Heart right ventricle (tissue), 16 donors: ENCODE measurements at regions not wholly inside any gene's neighbourhood (a gene's known extent, or its start where the extent isn't known, plus 50 kb on each side); places are given as distances from the start of the nearest gene placed in this dataset.

Source experiments
- ATAC-seq, 8 donors: fragments of 200-7000 bp; cut with Tn5 transposase; one replicate each; pipeline ENCODE4 v1.9.1; 2020; ENCODE audit warnings: mild to moderate bottlenecking in 8 of 8, moderate library complexity in 8 of 8, moderate number of reproducible peaks in 1 of 8
- DNase-seq, 2 donors: peaks; one replicate each; pipeline ENCODE4 v3.0.0-alpha.2; 2020
- H3K27ac ChIP-seq, 10 donors: fragments of 200-600 bp; sonication (generic) in 2 of 10; one replicate each; pipeline versions ENCODE4 v1.5.0 to v1.8.0; 2020 to 2022; ENCODE audit warnings: mild to moderate bottlenecking in 3 of 10
- H3K27me3 ChIP-seq, 7 donors: fragments of 200-600 bp; one replicate each; pipeline ENCODE4 v1.8.0; 2021 to 2022; ENCODE audit warnings: mild to moderate bottlenecking in 2 of 7
- H3K36me3 ChIP-seq, 9 donors: fragments of 200-600 bp; sonication (generic) in 1 of 9; one replicate each; pipeline versions ENCODE4 v1.5.0 to v1.8.0; 2020 to 2022; ENCODE audit warnings: mild to moderate bottlenecking in 2 of 9
- H3K4me1 ChIP-seq, 9 donors: fragments of 200-600 bp; sonication (generic) in 1 of 9; one replicate each; pipeline versions ENCODE4 v1.5.0 to v1.8.0; 2020 to 2022; ENCODE audit warnings: mild to moderate bottlenecking in 4 of 9
- H3K4me3 ChIP-seq, 10 donors: fragments of 200-600 bp; sonication (generic) in 2 of 10; one replicate each; pipeline versions ENCODE4 v1.5.0 to v1.8.0; 2020 to 2022; ENCODE audit warnings: mild to moderate bottlenecking in 7 of 10, moderate library complexity in 2 of 10
- H3K9me3 ChIP-seq, 11 donors: fragments of 200-600 bp in 10 of 11; sonication (generic) in 2 of 11; one replicate each; pipeline versions ENCODE4 v1.5.0 to v1.8.0; 2013 to 2022; ENCODE audit warnings: mild to moderate bottlenecking in 2 of 11, control low read depth in 1 of 11, moderate library complexity in 1 of 11
- CTCF ChIP-seq, 9 donors: fragments of 200-600 bp; sonication (generic) in 2 of 9; IDR thresholded peaks; one replicate each; pipeline versions ENCODE4 v1.5.0 to v1.8.0; 2021 to 2022; ENCODE audit warnings: antibody characterized with exemption in 9 of 9, mild to moderate bottlenecking in 5 of 9, moderate library complexity in 1 of 9
- WGBS, 2 donors: extraction: QIAGEN DNeasy Blood & Tissue Kit; methylation state at CpG; one replicate each; pipeline ENCODE4 v1.1.7; 2013; ENCODE audit warnings: inconsistent platforms in 1 of 2; 5-methylcytosine and 5-hydroxymethylcytosine counted together
- intact Hi-C, 10 donors: fragments of 100-400 bp; cut with DNase I; formaldehyde crosslinking; loops; one replicate each; pipeline versions ENCODE4 v1.11.1 to v1.14.2; 2022
- donor health status: Arrhythmogenic right ventricular cardiomyopathy.
- donor health status: ischemic (EF 13 %, LVEDD 7.1; RV severe dilation, severe dysfunction).
- donor health status: healthy with polysubstance abuse.
- donor health status: DM: no; HTN: yes; CAD: no.
- donor health status: DM: no; HTN: no; CAD: no.
- donor health status: ischemic (EF 25% LVEDD 6.9; RV normal size, moderate dysfunction).
- donor health status: ischemic (EF 25% LVEDD 5.7; RV mildly dilated, moderate dysfunction).
- donor health status: healthy.
- donor health status: DM: yes; HTN: yes; CAD: no.
- donor health status: Ischemic cardiomyopathy.
- donor health status: ischemic (EF 35%, LVEDD 5.7; RV mildly dilated, moderate dysfunction).
- donor health status: nonischemic (EF 11% LVEDD 7.7; RV severe dilation, severe dysfunction).
- donor health status: DM: yes; HTN: yes; CAD: no.
- donor health status: PGD.
- donor health status: ischemic (EF 29% LVEDD 5.4; RV normal size, mild dysfunction).
- donor health status: nonischemic (EF 23%, LVEDD 6.1; RV moderate dilation, normal function).

DNA sequence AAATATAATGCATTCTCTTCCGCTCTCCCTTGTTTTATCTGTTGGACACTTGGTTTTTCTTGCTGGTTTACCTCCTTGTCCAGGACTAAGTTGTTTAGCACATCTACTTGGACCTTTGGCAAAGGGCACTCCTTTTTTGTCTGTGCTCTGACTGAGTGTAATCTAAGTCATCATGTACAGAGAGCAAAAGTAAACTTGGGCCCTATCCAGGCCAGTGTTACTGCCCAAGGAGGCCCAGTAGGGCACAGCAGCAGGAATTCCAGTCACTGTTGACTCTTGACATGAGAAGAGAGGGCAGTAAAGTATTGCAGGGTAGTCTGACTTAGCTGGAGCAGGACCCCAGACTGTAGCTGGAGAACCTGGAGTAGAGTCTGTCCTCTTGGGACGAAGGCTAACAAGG is 445.5 kb downstream of the ZIC3 start:
- no peak for TF ChIP-seq CTCF (IDR thresholded peaks at IDR 0.05)
- no peak overlapping the region for H3K4me3 ChIP-seq
- H3K9me3 ChIP-seq, result no peaks in the 10 kb centered on the region
- DNase-seq, result no peak
- no peaks in the 10 kb centered on the region for H3K4me1 ChIP-seq
- WGBS, 2 donors, result 79 to 88% methylated on average over 2 of the region's 2 CpGs
- H3K27ac ChIP-seq, result no peak overlapping the region
- intact Hi-C loops, result no loop called here
- no peaks in the 10 kb centered on the region for H3K27me3 ChIP-seq
- peak in 1 of 8 donors; percentile 35 for ATAC-seq
- H3K36me3 ChIP-seq, result no peaks in the 10 kb centered on the region

GRCh38 chrX:138014577-138014976 is 448.6 kb downstream of the ZIC3 start:
- Histone ChIP-seq H3K36me3 (no peaks in the 10 kb centered on the region), H3K27me3 (no peaks in the 10 kb centered on the region), H3K4me1 (no peaks in the 10 kb centered on the region), H3K27ac (no peak overlapping the region), H3K4me3 (no peak overlapping the region), H3K9me3 (no peaks in the 10 kb centered on the region)
- no peak for ATAC-seq
- intact Hi-C loops, result no loop called here
- no peak for TF ChIP-seq CTCF (IDR thresholded peaks at IDR 0.05)
- DNase-seq, result no peak
- 63 to 80% methylated on average over 3 of the region's 3 CpGs for WGBS, 2 donors

- no peaks in the 10 kb centered on the region for H3K36me3 ChIP-seq
- no peak overlapping the region for H3K4me3 ChIP-seq
These were observed 452.3 kb downstream of the ZIC3 start for GRCh38 chrX:138018145-138018799.

DNA sequence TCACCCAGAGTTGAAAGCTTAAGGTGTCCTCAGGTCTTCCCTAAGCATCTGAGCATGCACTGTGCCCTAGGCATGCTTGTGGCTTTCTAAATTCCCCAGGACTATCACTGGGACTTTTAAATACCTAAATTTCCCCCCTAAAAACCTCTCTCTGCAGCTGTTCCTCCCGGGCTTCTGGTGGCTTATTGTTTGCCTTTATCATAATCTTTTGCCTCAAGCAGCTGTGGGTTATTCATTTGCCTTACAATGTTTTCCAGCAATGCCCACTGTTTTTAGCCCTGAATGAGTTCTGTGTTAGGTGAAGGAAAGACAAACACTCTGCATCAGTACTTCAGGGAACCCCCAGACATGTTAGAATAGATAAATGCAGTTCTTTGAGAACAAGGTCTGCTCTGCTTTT is 455.0 kb downstream of the ZIC3 start:
- ATAC-seq (no peak), DNase-seq (no peak)
- H3K4me1 ChIP-seq, result no peaks in the 10 kb centered on the region
- no peaks in the 10 kb centered on the region for H3K36me3 ChIP-seq
- H3K4me3 ChIP-seq, result no peak overlapping the region
- H3K9me3 ChIP-seq, result no peaks in the 10 kb centered on the region
- intact Hi-C loops, result no loop called here
- no peak for TF ChIP-seq CTCF (IDR thresholded peaks at IDR 0.05)
- H3K27me3 ChIP-seq, result peaks cover 0 to 6% (median 0%) of the 10 kb centered on the region in 7 donors
- 10 to 29% methylated on average over 1 of the region's 1 CpG for WGBS, 2 donors
- no peak overlapping the region for H3K27ac ChIP-seq

More at GRCh38 chrX:138018145-138018799, 452.3 kb downstream of the ZIC3 start:
- ATAC-seq, result no peak
- WGBS, 2 donors, result 33 to 39% methylated on average over 1 of the region's 1 CpG
- intact Hi-C loops, result no loop called here
- Histone ChIP-seq H3K27me3 (peaks cover 0 to 6% (median 0%) of the 10 kb centered on the region in 7 donors), H3K4me1 (no peaks in the 10 kb centered on the region), H3K9me3 (no peaks in the 10 kb centered on the region), H3K27ac (no peak overlapping the region)
- no peak for DNase-seq
- no peak for TF ChIP-seq CTCF (IDR thresholded peaks at IDR 0.05)
